H1 (cell line): ENCODE measurements at regions not wholly inside any gene's neighbourhood (a gene's known extent, or its start where the extent isn't known, plus 50 kb on each side); places are given as distances from the start of the nearest gene placed in this dataset.

Source experiments
- NRF1 ChIP-seq: IDR thresholded peaks from 2 replicates; pipeline ENCODE4 v1.6.1; 2011; ENCODE audit warnings: mild to moderate bottlenecking, low read depth, low read length, improper control_type of control experiment
- POU5F1 ChIP-seq: IDR thresholded peaks from 2 replicates; pipeline ENCODE4 v1.6.1; 2011; ENCODE audit warnings: low read depth, mild to moderate bottlenecking, low read length, moderate library complexity
- ZNF274 ChIP-seq: IDR thresholded peaks from 2 replicates; pipeline ENCODE4 v1.7.0; 2012; ENCODE audit warnings: low read length, borderline replicate concordance; ENCODE audit errors: extremely low read depth

DNA sequence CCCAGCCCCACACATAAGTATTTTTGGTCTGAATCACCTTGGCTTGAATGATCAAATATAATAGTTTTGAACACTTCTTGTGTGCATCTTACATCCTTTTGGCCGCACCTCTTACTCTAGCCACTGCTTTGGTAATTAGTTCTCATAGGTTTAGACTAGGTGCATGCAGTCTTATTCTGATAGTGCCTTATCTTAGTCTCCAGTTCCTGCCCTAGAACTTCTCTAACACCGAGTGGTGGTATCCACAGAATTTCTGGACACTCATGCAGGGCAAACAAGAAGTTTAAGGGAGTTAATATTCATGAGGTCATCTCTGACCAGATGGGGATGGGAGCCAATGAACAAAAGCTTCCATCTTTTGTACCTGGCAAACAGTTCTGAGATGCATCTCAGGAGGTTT lies 77.5 kb upstream of the AKIRIN2 start (continued):
- TF ChIP-seq NRF1, result no peak
- TF ChIP-seq POU5F1, result no peak
- no peak for TF ChIP-seq ZNF274
